Osteoblast (primary cell): ENCODE measurements at regions not wholly inside any gene's neighbourhood (a gene's known extent, or its start where the extent isn't known, plus 50 kb on each side); places are given as distances from the start of the nearest gene placed in this dataset.

Experiments
- DNase-seq: peaks from one replicate; pipeline ENCODE4 v3.0.0; 2011; ENCODE audit warnings: low spot score, mixed read lengths; ENCODE audit not compliant: insufficient read length; ENCODE audit errors: missing footprints
- H2AFZ ChIP-seq: 2 replicates; pipeline ENCODE4 v1.6.0; 2011; ENCODE audit warnings: mild to moderate bottlenecking, low read length
- H3K27ac ChIP-seq: 2 replicates; pipeline ENCODE4 v1.5.1; 2011; ENCODE audit warnings: mild to moderate bottlenecking, low read depth, low read length, moderate library complexity
- H3K27me3 ChIP-seq: 2 replicates; pipeline ENCODE4 v1.6.0; 2012; ENCODE audit warnings: mild to moderate bottlenecking, control low read depth, inconsistent platforms, low read length, moderate library complexity; ENCODE audit not compliant: insufficient read depth
- H3K36me3 ChIP-seq: 2 replicates; pipeline ENCODE4 v1.5.1; 2011; ENCODE audit warnings: mild to moderate bottlenecking, low read length, control low read depth, moderate library complexity; ENCODE audit not compliant: insufficient read depth
- H3K4me1 ChIP-seq: 2 replicates; pipeline ENCODE4 v1.5.1; 2011; ENCODE audit warnings: mild to moderate bottlenecking, low read length, control low read depth, moderate library complexity; ENCODE audit not compliant: insufficient read depth
- H3K4me2 ChIP-seq: 2 replicates; pipeline ENCODE4 v1.6.0; 2011; ENCODE audit warnings: mild to moderate bottlenecking, low read length; ENCODE audit not compliant: insufficient read depth
- H3K4me3 ChIP-seq: fragments of 200-600 bp; sonication (generic); 3 replicates; pipeline ENCODE4 v1.5.1; 2012; ENCODE audit warnings: mild to moderate bottlenecking, low read length, inconsistent platforms; ENCODE audit not compliant: insufficient read depth
- H3K79me2 ChIP-seq: 2 replicates; pipeline ENCODE4 v1.6.0; 2012; ENCODE audit warnings: mild to moderate bottlenecking, low read length, control low read depth, inconsistent platforms; ENCODE audit not compliant: insufficient read depth
- H3K9me3 ChIP-seq: 2 replicates; pipeline ENCODE4 v1.5.1; 2011; ENCODE audit warnings: low read depth, low read length, control low read depth
- H4K20me1 ChIP-seq: 2 replicates; pipeline ENCODE4 v1.6.0; 2012; ENCODE audit warnings: mild to moderate bottlenecking, low read length, control low read depth; ENCODE audit not compliant: insufficient read depth
- TF ChIP-seq, protein P1 (sequence below): IDR thresholded peaks from 2 replicates; pipeline ENCODE4 v1.5.1; 2011; ENCODE audit warnings: mild to moderate bottlenecking, low read depth, low read length, moderate library complexity; ENCODE audit errors: extremely low read depth

DNA sequence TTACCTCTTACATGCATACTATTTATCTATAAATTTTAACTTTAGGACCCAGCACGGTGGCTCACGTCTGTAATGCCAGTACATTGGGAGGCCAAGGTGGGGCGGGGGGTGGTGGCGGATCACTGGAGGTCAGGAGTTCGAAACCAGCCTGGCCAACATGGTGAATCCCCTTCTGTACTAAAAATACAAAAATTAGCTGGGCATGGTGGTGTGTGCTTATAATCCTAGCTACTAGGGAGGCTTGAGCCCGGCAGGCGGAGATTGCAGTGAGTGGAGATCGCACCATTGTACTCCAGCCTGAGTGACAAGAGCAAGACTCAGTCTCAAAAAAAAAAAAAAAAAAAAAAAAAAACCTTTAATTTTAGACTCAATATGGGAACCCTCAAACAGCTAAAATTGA lies 1582.6 kb upstream of the NUDT12 start:
- H3K36me3 ChIP-seq = no peaks in the 10 kb centered on the region
- TF ChIP-seq, protein P1, sequence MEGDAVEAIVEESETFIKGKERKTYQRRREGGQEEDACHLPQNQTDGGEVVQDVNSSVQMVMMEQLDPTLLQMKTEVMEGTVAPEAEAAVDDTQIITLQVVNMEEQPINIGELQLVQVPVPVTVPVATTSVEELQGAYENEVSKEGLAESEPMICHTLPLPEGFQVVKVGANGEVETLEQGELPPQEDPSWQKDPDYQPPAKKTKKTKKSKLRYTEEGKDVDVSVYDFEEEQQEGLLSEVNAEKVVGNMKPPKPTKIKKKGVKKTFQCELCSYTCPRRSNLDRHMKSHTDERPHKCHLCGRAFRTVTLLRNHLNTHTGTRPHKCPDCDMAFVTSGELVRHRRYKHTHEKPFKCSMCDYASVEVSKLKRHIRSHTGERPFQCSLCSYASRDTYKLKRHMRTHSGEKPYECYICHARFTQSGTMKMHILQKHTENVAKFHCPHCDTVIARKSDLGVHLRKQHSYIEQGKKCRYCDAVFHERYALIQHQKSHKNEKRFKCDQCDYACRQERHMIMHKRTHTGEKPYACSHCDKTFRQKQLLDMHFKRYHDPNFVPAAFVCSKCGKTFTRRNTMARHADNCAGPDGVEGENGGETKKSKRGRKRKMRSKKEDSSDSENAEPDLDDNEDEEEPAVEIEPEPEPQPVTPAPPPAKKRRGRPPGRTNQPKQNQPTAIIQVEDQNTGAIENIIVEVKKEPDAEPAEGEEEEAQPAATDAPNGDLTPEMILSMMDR = no peak
- no peaks in the 10 kb centered on the region for H3K27me3 ChIP-seq

DNA sequence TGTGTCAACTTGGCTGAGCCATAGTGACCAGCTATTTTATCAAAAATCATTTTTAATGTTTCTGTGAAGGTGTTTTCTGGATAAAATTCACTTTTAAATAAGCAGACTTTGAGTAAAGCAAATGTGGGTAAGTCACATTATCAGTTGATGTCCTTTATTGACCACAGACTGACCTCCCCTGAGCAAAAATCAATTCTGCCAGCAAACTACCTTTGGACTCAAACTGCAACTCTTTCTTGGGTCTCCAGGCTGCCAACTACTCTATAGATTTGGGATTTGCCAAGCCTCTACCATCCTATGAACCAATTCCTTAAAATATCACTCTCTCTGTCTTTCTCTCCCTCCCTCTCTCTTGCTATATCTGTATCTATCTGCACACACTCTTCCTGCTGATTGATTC lies 1571.7 kb upstream of the NUDT12 start:
- Histone ChIP-seq H3K36me3 (no peaks in the 10 kb centered on the region), H3K27me3 (no peaks in the 10 kb centered on the region), H2AFZ (no peak overlapping the region), H3K4me2 (no peak overlapping the region), H4K20me1 (no peaks in the 10 kb centered on the region), H3K9me3 (no peaks in the 10 kb centered on the region), H3K4me1 (no peaks in the 10 kb centered on the region), H3K27ac (no peak overlapping the region), H3K4me3 (no peak overlapping the region), H3K79me2 (no peaks in the 10 kb centered on the region)
- DNase-seq = no peak
- TF ChIP-seq, protein P1 = no peak

More for the DNA sequence above, 1582.6 kb upstream of the NUDT12 start:
- H3K4me2 ChIP-seq = no peak overlapping the region
- DNase-seq = no peak
- no peaks in the 10 kb centered on the region for H3K4me1 ChIP-seq
- no peaks in the 10 kb centered on the region for H4K20me1 ChIP-seq
- no peak overlapping the region for H3K27ac ChIP-seq
- H2AFZ ChIP-seq = no peak overlapping the region
- no peaks in the 10 kb centered on the region for H3K79me2 ChIP-seq
- H3K4me3 ChIP-seq = no peak overlapping the region
- no peaks in the 10 kb centered on the region for H3K9me3 ChIP-seq

GRCh38 chr5:105133087-105133486 lies 1570.5 kb upstream of the NUDT12 start:
- Histone ChIP-seq H3K4me2 (no peak overlapping the region), H3K27me3 (no peaks in the 10 kb centered on the region), H3K36me3 (no peaks in the 10 kb centered on the region), H3K9me3 (no peaks in the 10 kb centered on the region), H3K27ac (no peak overlapping the region), H4K20me1 (no peaks in the 10 kb centered on the region), H3K4me3 (no peak overlapping the region), H3K79me2 (no peaks in the 10 kb centered on the region), H3K4me1 (no peaks in the 10 kb centered on the region), H2AFZ (no peak overlapping the region)
- no peak for DNase-seq
- TF ChIP-seq, protein P1 = no peak

DNA sequence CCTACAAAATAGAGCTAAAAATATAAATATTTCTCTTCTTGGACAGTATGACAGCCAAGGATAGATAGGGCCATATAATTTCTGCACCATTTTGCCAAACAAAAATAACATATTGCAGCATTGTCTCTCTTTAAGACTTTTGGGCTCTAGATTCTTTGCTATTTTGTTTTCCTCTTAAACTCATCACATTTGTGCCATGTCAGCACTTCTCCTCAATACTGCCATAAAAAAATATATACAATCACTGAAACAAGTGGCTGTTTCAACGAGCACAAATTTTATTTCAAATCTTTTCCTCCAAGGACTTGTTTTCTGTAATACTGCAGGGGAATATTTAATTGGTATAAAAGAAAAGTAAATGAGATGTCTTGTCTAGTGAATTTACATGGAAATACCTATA lies 1570.0 kb upstream of the NUDT12 start:
- Histone ChIP-seq H3K4me3 (no peak overlapping the region), H4K20me1 (no peaks in the 10 kb centered on the region), H3K27ac (no peak overlapping the region), H3K79me2 (no peaks in the 10 kb centered on the region), H3K4me1 (no peaks in the 10 kb centered on the region), H2AFZ (no peak overlapping the region), H3K4me2 (no peak overlapping the region), H3K36me3 (no peaks in the 10 kb centered on the region), H3K27me3 (no peaks in the 10 kb centered on the region), H3K9me3 (no peaks in the 10 kb centered on the region)
- no peak for DNase-seq
- TF ChIP-seq, protein P1 = no peak
